ENCODE measurements at regions not wholly inside any gene's neighbourhood (a gene's known extent, or its start where the extent isn't known, plus 50 kb on each side); places are given as distances from the start of the nearest gene placed in this dataset.

DNA sequence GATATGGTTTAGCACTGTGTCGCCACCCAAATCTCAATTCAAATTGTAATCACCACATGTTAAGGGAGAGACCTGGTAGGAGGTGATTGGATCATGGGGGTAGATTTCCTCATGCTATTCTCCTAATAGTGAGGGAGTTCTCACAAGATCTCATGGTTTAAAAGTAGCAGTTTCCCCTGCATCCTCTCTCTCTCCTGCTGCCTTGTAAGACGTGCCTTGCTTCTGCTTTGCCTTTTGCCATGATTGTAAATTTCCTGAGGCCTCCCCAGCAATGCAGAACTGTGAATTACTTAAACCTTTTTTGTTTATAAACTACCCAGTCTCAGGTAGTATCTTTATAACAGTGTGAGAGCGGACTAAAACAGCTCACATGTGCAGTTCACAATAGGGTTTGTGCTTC is 1668.7 kb upstream of the RAG2 start:
- TF ChIP-seq, protein P1, sequence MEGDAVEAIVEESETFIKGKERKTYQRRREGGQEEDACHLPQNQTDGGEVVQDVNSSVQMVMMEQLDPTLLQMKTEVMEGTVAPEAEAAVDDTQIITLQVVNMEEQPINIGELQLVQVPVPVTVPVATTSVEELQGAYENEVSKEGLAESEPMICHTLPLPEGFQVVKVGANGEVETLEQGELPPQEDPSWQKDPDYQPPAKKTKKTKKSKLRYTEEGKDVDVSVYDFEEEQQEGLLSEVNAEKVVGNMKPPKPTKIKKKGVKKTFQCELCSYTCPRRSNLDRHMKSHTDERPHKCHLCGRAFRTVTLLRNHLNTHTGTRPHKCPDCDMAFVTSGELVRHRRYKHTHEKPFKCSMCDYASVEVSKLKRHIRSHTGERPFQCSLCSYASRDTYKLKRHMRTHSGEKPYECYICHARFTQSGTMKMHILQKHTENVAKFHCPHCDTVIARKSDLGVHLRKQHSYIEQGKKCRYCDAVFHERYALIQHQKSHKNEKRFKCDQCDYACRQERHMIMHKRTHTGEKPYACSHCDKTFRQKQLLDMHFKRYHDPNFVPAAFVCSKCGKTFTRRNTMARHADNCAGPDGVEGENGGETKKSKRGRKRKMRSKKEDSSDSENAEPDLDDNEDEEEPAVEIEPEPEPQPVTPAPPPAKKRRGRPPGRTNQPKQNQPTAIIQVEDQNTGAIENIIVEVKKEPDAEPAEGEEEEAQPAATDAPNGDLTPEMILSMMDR (IDR thresholded peaks at IDR 0.05) = no peak
- TF ChIP-seq RNF2 (IDR thresholded peaks at IDR 0.05; ENCODE audit: borderline replicate concordance, low read depth) = no peak
- TF ChIP-seq, protein P2, sequence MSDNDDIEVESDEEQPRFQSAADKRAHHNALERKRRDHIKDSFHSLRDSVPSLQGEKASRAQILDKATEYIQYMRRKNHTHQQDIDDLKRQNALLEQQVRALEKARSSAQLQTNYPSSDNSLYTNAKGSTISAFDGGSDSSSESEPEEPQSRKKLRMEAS (IDR thresholded peaks at IDR 0.05) = no peak
- TF ChIP-seq POLR2A (IDR thresholded peaks at IDR 0.05; ENCODE audit: low read length) = no peak
- TF ChIP-seq CBX8 (IDR thresholded peaks at IDR 0.05) = no peak
- no peak for TF ChIP-seq MYC (IDR thresholded peaks at IDR 0.05; ENCODE audit: borderline replicate concordance, low read length)
- no peak for TF ChIP-seq KDM1A (IDR thresholded peaks at IDR 0.05; ENCODE audit: low read depth)
- no peak for TF ChIP-seq EP300 (IDR thresholded peaks at IDR 0.05)
